Endometrium (tissue), 2 donors: ENCODE measurements at regions not wholly inside any gene's neighbourhood (a gene's known extent, or its start where the extent isn't known, plus 50 kb on each side); places are given as distances from the start of the nearest gene placed in this dataset.
A peak's percentile ranks its signal among the peaks of the same experiment; 100 is the strongest.
"Not testable (repeated sequence)": the region's sequence is repeated elsewhere in the genome, so short reads cannot be mapped to it uniquely, and the experiment has no call there.

Source experiments
- FAIRE-seq: peaks from 2 replicates; lab custom pipeline; 2012; peaks lifted over from hg19 to GRCh38; lab: Jason Lieb, UNC
- donor health status: control.
- donor health status: control.

DNA sequence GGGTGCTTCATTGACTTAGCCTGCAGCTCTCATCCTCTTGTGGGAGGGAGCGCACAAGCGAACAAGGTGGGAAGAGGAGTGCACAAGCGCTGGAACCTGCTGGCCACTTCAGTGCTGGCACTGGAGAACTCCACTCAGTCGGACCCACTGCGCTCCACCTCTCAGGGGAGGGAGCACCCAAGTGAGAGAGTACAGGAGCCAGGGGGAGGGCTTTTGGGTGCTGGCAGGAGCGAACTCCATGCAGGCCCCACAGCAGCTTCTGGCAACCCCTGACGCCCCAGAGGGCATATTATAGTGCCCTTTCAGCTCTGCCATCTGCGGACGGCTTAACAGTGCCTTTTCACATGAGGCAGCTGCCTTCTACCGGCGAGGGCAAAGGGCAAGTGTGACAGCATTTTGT, 774.2 kb upstream of the COX7C start:
- FAIRE-seq = no peak

DNA sequence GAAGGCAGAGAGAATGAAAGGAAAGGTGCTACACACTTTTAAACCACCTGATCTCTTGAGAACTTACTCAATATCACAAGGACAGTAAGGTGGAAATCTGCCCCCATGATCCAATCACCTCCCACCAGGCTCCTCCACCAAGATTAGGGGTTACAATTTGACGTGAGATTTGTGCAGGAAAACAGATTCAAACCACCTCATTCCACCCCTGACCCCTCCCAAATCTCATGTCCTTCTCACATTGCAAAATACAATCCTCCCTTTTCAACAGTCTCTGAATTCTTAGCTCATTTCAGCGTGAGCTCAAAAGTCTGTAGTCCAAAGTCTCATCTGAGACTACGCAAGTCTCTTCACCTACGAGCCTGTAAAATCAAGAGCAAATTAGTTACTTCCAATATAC, 768.3 kb upstream of the COX7C start:
- no peak for FAIRE-seq

DNA sequence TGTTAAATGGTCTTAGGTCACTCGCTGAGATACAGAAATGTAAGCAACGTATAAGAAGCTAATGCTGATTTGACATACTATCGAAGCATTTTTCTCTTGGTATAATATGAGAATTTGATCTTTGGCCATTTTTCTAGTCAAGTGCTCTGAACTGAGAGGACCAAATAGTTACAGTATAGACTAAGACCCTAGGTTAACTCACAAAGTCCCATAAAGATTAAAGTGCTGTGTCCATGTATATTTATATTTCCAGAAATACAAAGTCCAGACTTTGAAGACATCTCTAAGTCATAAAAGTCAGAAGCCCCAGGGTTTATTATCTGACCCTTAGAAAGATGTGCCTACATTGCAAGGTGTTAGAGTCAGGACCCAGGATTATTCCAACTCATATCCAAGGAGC, 752.4 kb upstream of the COX7C start:
- FAIRE-seq = no peak

DNA sequence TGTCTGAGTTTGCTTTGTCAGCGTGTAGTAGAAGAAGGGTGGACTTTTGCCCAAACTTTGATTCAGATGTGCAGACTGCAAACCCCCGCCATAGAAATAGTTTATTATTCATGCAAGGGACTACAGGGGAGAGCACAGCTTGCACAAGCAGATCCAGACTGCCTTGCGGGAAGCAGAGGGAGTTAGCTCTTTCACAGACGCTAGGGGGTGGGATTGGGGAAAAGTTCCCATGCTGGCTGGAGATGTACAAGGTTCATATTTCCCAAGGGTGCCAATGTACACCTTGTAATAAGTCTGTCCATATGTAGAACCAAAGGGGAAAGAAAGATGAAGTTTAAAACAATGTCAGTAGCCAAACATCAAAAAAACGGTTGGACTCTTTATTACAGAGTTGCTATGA, 749.7 kb upstream of the COX7C start:
- no peak for FAIRE-seq

- FAIRE-seq = no peak
These were observed 723.7 kb upstream of the COX7C start for GRCh38 chr5:85893996-85894395.

- no peak for FAIRE-seq
These were observed 721.2 kb upstream of the COX7C start for GRCh38 chr5:85896514-85896913.

GRCh38 chr5:85906460-85906859, 711.3 kb upstream of the COX7C start:
- no peak for FAIRE-seq

- peak; percentile 96 for FAIRE-seq
These were observed 707.4 kb upstream of the COX7C start for GRCh38 chr5:85910335-85910734.

DNA sequence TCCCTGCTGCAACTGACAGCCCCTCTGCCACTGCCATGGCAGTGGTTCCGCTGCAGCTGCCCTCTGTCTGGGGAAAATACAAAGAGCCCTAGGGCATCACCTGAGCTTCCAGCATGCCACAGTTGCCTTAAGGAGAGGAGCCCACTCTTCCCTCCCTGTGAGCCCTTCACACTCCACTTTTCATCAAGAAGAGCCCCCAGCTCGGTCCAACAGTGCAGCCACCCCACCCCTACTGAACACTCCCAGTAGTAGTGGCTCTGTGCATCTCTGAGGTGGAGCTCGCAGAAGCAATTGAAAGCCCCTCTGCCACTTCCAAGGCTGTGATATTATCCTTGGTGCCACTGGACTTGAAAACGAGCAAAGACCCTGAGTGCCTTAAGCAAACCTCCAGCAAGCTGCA, 696.8 kb upstream of the COX7C start:
- no peak for FAIRE-seq

- no peak for FAIRE-seq
These were observed 696.2 kb upstream of the COX7C start for GRCh38 chr5:85921590-85921989.

DNA sequence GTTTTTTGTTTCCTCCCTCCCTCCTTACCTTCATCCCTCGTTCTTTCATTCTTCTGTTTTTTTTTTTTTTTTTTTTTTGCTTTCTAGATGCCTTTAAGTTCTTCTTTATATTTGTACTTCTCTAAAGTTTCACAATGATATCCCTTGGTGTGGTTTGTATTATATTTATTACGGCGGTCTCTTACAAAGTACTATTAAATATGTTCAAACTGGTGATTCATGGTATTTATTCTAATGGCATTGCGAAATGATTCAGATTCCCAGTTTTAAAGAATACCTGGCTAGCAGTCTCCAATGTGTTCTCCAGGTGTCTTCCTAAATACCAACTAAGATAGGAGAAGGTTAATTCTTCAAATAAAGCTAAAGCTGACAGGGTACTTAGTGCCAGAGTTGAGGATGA, 690.1 kb upstream of the COX7C start:
- FAIRE-seq = no peak

GRCh38 chr5:85929713-85930112, 688.0 kb upstream of the COX7C start:
- FAIRE-seq = no peak

- no peak for FAIRE-seq
These were observed 686.5 kb upstream of the COX7C start for GRCh38 chr5:85931220-85931619.

DNA sequence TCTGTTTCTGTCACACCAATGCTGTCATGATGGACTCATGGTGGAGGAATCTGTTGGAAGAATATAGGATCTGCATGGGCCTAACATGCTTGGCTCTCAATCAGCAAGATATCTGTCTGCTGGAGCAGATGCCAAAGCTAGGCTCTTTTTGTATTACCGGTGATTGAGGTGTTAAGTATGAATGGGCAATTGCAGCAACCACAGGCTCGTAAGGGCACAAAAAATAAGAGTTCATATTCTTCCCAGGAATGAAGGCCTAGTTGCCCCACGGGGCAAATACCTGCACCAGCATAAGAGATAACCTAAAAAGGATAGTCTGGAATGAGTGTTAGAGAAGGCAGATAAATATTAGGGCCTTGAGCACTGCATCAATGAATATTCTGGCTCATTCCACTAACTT, 679.5 kb upstream of the COX7C start:
- no peak for FAIRE-seq

GRCh38 chr5:85951707-85952210, 666.0 kb upstream of the COX7C start:
- FAIRE-seq = no peak

GRCh38 chr5:85952680-85953079, 665.1 kb upstream of the COX7C start:
- FAIRE-seq = no peak

DNA sequence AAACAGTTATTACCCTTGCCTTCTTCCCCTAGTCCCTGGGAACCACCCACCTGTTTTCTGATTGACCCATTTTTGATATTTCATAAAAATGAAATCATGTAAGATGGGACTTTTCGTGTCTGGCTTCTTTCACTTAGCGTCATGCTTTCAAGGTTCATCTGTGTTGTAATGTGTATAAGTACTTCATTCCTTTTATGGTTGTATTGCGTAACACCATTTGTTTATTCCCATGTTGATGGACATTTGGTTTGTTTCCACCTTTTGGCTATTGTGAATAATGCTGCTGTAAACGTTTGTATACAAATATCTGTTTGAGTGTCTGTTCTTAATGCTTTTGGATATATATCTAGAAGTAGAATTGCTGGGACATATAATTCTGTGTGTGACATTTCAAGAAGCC, 650.1 kb upstream of the COX7C start:
- no peak for FAIRE-seq

DNA sequence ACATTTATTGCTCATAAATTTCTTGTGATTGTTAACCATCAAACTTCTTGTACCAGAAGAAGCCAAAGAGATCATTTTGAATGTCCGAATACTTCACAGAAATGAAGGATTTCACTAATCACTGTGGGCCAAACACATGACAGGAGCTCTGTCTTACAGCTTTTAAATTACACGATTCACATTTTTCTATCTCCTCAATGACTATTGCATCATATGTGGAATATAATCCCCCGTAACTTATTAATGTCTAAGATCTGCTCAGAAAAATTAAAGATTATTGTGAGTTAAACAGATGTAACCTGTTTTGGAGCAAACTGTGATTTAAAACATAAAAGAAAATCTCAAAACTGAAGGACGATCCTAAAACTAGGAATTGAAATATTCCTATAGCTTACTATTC, 645.2 kb upstream of the COX7C start:
- FAIRE-seq = no peak

DNA sequence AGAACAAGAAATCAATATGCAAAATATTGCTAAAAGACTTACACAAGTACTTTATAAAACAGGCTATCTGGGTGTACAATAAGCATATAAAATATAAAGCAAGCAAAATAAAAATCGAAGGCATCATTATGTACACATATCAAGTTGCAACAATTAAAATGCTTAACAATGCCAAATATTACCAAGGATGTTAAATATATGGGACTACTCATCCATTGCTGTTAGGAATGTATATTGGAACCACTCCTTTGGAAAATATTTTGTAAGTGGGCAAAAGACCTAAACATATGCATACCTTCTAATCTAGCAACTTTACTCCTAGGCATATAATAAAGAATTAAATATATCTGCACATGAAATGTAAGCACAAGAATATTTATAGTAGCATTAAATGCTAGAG, 632.6 kb upstream of the COX7C start:
- no peak for FAIRE-seq

DNA sequence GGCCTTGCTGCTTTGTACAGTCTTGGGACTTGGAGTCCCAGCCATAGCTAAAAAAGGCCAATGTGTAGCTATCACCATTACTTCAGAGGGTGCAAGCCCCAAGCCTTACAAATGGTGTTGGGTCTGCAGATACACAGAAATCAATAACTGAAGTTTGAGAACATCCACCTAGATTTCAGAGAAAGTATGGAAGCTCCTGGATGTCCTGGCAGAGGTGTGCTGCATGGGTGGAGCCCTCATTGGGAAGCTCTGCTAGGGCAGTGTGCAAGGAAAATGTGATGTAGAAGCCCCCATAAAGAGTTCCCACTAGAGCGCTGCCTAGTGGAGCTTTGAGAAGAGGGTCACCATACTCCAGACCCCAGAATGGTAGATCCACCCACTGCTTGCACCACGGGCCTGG, 626.7 kb upstream of the COX7C start:
- FAIRE-seq = no peak

DNA sequence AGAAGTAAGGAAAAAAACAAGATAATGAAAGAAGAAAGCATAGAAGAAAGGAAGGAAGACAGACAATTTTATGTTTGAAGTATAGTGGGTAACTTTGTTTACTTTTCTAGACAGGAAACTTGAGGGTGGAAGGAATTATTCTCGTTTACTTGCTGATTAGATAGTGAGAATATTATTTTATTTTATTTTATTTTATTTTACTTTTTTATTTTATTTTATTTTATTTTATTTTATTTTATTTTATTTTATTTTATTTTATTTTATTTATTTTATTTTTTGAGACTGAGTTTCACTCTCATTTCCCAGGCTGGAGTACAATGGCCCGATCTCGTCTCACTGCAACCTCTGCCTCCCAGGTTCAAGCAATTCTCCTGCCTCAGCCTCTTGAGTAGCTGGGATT, 623.1 kb upstream of the COX7C start:
- not testable (repeated sequence) for FAIRE-seq

DNA sequence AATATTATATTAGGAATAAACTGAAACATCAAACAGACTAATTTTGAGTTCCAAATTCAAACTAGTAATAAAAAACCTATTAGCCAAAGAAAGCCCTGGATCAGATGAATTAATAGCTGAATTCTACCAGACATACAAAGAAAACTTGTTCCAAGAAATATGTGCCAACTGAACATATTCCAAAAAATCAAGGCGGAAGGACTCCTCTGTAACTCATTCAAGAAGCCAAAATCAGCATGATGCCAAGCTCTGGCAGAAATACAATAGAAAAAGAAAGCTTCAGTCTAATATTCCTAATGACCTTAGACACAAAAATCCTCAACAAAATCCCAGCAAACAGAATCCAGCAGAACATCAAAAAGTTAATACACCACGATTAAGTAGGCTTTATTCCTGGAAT, 619.1 kb upstream of the COX7C start:
- FAIRE-seq = no peak

GRCh38 chr5:86008293-86008692, 609.4 kb upstream of the COX7C start:
- no peak for FAIRE-seq

- no peak for FAIRE-seq
These were observed 609.0 kb upstream of the COX7C start for GRCh38 chr5:86008704-86009103.

DNA sequence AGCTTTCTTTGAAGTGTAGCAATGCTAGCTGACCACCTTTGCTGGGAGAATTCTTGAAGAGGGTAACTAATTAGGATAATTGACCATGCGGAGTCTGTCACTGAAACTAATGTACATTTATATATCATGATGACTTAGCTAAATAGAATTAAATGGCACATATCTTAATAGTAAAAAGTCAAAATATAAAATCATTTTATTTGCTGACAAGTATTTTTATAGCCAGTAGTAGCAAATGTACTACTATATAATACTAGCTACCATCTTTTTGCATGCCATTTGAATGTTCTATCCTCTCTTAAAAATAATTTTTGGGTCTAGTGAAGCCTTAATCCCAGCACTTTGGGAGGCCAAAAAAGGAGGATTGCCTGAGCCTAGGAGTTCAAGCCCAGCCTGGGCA, 605.8 kb upstream of the COX7C start:
- no peak for FAIRE-seq
